ENCODE measurements at regions not wholly inside any gene's neighbourhood (a gene's known extent, or its start where the extent isn't known, plus 50 kb on each side); places are given as distances from the start of the nearest gene placed in this dataset.
A peak's percentile ranks its signal among the peaks of the same experiment; 100 is the strongest.

DNA sequence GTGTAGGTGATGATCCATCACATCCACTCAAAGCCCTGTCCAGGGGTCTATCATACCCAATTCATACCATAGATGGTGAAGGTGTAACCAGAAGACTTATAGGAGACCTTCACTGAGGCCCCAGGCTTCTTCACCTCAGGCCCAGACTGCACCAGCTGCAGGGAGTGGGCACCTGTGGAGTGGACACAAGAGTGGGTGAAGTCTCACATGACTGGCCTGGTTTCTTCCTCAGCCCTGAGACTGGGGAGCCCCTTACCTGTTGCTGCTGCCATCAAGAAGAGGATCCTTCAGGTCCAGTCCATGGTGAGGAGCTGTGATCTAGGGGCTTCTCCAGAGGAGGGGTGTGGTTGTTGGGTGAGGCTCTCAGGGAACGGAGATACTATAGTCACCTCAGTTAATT, 851.0 kb downstream of the TMEM121 start:
- ATAC-seq (ENCODE audit: low read depth): no peak
- Histone ChIP-seq H3K9me3 (ENCODE audit: control extremely low read depth in 1 of 3, control insufficient read depth in 2 of 3, insufficient read depth in 1 of 3, low read length in 2 of 3) (peaks cover 0 to 3% (median 0%) of the 10 kb centered on the region in 3 donors), H3K4me1 (ENCODE audit: control insufficient read depth in 2 of 2, insufficient read depth in 2 of 2, low read length in 2 of 2) (peaks cover 8 to 25% of the 10 kb centered on the region in 2 donors), H3K27ac (ENCODE audit: low read length in 2 of 2) (no peak overlapping the region), H4K20me1 (ENCODE audit: control insufficient read depth, insufficient read depth, low read length, poor library complexity, severe bottlenecking) (no peaks in the 10 kb centered on the region), H3K4me2 (replicated peaks; ENCODE audit: low read depth, low read length, poor library complexity, severe bottlenecking) (no peak overlapping the region), H3K79me2 (ENCODE audit: control insufficient read depth, insufficient read depth, low read length) (no peaks in the 10 kb centered on the region), H2AFZ (ENCODE audit: insufficient read depth, low read depth, low read length, poor library complexity, severe bottlenecking) (no peak overlapping the region), H3K9ac (ENCODE audit: low read length) (no peak overlapping the region), H3K36me3 (replicated peaks in 1 of 2; ENCODE audit: control extremely low read depth in 1 of 2, control insufficient read depth in 1 of 2, extremely low read depth in 1 of 2, insufficient read depth in 2 of 2, low read length in 1 of 2) (no peaks in the 10 kb centered on the region), H3K27me3 (replicated peaks in 1 of 4; ENCODE audit: control extremely low read depth in 1 of 4, control insufficient read depth in 3 of 4, insufficient read depth in 4 of 4, low read length in 3 of 4) (no peaks in the 10 kb centered on the region), H3K4me3 (ENCODE audit: control extremely low read depth in 1 of 5, extremely low read depth in 1 of 5, insufficient read depth in 1 of 5, low read depth in 2 of 5, low read length in 4 of 5) (no peak overlapping the region)
- H3K27ac Mint-ChIP-seq: no peak overlapping the region
- peaks cover 10% of the 10 kb centered on the region for H3K27me3 Mint-ChIP-seq
- no peak for DNase-seq
- H3K4me3 Mint-ChIP-seq: no peak overlapping the region
- CTCF ChIA-PET: interaction anchor here (1.2 to 1.6 kb wide), 3 partner anchors 43 to 887 kb away, joined by 3 to 8 read pairs (median 3); no protein-coding TSS in a partner anchor
- intact Hi-C loops (cut with micrococcal nuclease): no loop called here
- 100% methylated on average over 1 of the region's 1 CpG for WGBS (ENCODE audit: insufficient coverage)
- TF ChIP-seq, protein P1, sequence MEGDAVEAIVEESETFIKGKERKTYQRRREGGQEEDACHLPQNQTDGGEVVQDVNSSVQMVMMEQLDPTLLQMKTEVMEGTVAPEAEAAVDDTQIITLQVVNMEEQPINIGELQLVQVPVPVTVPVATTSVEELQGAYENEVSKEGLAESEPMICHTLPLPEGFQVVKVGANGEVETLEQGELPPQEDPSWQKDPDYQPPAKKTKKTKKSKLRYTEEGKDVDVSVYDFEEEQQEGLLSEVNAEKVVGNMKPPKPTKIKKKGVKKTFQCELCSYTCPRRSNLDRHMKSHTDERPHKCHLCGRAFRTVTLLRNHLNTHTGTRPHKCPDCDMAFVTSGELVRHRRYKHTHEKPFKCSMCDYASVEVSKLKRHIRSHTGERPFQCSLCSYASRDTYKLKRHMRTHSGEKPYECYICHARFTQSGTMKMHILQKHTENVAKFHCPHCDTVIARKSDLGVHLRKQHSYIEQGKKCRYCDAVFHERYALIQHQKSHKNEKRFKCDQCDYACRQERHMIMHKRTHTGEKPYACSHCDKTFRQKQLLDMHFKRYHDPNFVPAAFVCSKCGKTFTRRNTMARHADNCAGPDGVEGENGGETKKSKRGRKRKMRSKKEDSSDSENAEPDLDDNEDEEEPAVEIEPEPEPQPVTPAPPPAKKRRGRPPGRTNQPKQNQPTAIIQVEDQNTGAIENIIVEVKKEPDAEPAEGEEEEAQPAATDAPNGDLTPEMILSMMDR (IDR thresholded peaks at IDR 0.05): no peak
- TF ChIP-seq EZH2 (IDR thresholded peaks at IDR 0.05; ENCODE audit: borderline replicate concordance, insufficient read depth, low read depth, low read length, poor library complexity, severe bottlenecking): no peak
- H3K4me1 Mint-ChIP-seq: peaks cover 20% of the 10 kb centered on the region
- POLR2A ChIA-PET: no interaction called here
- H3K9me3 Mint-ChIP-seq (ENCODE audit: insufficient read depth): no peaks in the 10 kb centered on the region

DNA sequence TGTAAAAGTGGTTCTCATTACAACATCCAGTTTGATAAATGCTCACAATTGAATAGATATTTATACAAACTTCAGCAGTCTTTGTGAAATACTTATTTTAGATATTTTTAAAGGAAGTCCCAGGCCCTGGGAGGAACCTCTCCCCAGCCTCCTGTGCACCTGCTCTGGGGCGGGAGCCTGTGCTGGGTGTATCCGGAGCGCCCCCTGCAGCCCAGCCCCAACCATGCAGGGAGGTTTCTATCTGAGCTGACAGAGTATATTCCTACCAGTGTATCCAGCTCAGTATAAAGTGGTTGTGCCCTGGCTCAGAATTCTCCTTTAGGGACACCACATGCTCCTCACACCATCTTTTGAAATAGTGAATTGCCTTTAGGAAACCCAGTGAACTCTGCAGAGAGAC, 851.8 kb downstream of the TMEM121 start:
- Histone ChIP-seq H2AFZ (ENCODE audit: insufficient read depth, low read depth, low read length, poor library complexity, severe bottlenecking) (no peak overlapping the region), H3K27ac (ENCODE audit: low read length in 2 of 2) (no peak overlapping the region), H3K9me3 (ENCODE audit: control extremely low read depth in 1 of 3, control insufficient read depth in 2 of 3, insufficient read depth in 1 of 3, low read length in 2 of 3) (peaks cover 0 to 3% (median 0%) of the 10 kb centered on the region in 3 donors), H3K27me3 (replicated peaks in 1 of 4; ENCODE audit: control extremely low read depth in 1 of 4, control insufficient read depth in 3 of 4, insufficient read depth in 4 of 4, low read length in 3 of 4) (no peaks in the 10 kb centered on the region), H3K9ac (ENCODE audit: low read length) (no peak overlapping the region), H4K20me1 (ENCODE audit: control insufficient read depth, insufficient read depth, low read length, poor library complexity, severe bottlenecking) (no peaks in the 10 kb centered on the region), H3K36me3 (replicated peaks in 1 of 2; ENCODE audit: control extremely low read depth in 1 of 2, control insufficient read depth in 1 of 2, extremely low read depth in 1 of 2, insufficient read depth in 2 of 2, low read length in 1 of 2) (no peaks in the 10 kb centered on the region), H3K4me1 (ENCODE audit: control insufficient read depth in 2 of 2, insufficient read depth in 2 of 2, low read length in 2 of 2) (peaks cover 8 to 21% of the 10 kb centered on the region in 2 donors), H3K79me2 (ENCODE audit: control insufficient read depth, insufficient read depth, low read length) (no peaks in the 10 kb centered on the region), H3K4me3 (ENCODE audit: control extremely low read depth in 1 of 5, extremely low read depth in 1 of 5, insufficient read depth in 1 of 5, low read depth in 2 of 5, low read length in 4 of 5) (no peak overlapping the region), H3K4me2 (replicated peaks; ENCODE audit: low read depth, low read length, poor library complexity, severe bottlenecking) (no peak overlapping the region)
- H3K4me1 Mint-ChIP-seq: peaks cover 14% of the 10 kb centered on the region
- TF ChIP-seq EZH2 (IDR thresholded peaks at IDR 0.05; ENCODE audit: borderline replicate concordance, insufficient read depth, low read depth, low read length, poor library complexity, severe bottlenecking): no peak
- TF ChIP-seq, protein P1 (IDR thresholded peaks at IDR 0.05): peak; percentile 67
- no peak overlapping the region for H3K4me3 Mint-ChIP-seq
- ChIA-PET CTCF (interaction anchor here (1.0 to 1.6 kb wide), 4 partner anchors 42 to 888 kb away, joined by 3 to 8 read pairs (median 4); no protein-coding TSS in a partner anchor), POLR2A (no interaction called here)
- H3K27me3 Mint-ChIP-seq: peaks cover 11% of the 10 kb centered on the region
- H3K9me3 Mint-ChIP-seq (ENCODE audit: insufficient read depth): no peaks in the 10 kb centered on the region
- intact Hi-C loops (cut with micrococcal nuclease): no loop called here
- H3K27ac Mint-ChIP-seq: no peak overlapping the region
- ATAC-seq (ENCODE audit: low read depth): no peak
- WGBS (ENCODE audit: insufficient coverage): 0% methylated on average over 3 of the region's 3 CpGs
- DNase-seq: peak; percentile 59
